Dendritic cell treated with granulocyte-macrophage colony-stimulating factor and Interleukin-4, amounts not matched to agents 40 ng/mL and 50 ng/mL, for 4 days (primary cell): ENCODE measurements at regions not wholly inside any gene's neighbourhood (a gene's known extent, or its start where the extent isn't known, plus 50 kb on each side); places are given as distances from the start of the nearest gene placed in this dataset.

Experiments used
- H3K27ac Mint-ChIP-seq: one replicate; pipeline ENCODE4 v1.8.0; 2022; ENCODE audit warnings: mild to moderate bottlenecking, mixed read lengths
- H3K27me3 Mint-ChIP-seq: one replicate; pipeline ENCODE4 v1.8.0; 2022; ENCODE audit warnings: mild to moderate bottlenecking, mixed read lengths
- H3K36me3 Mint-ChIP-seq: one replicate; pipeline ENCODE4 v1.8.0; 2022; ENCODE audit warnings: low read depth, mixed read lengths
- H3K4me1 Mint-ChIP-seq: one replicate; pipeline ENCODE4 v1.8.0; 2022; ENCODE audit warnings: low read depth, mixed read lengths
- H3K4me3 Mint-ChIP-seq: one replicate; pipeline ENCODE4 v1.8.0; 2022; ENCODE audit warnings: mild to moderate bottlenecking, moderate library complexity, mixed read lengths
- H3K9me3 Mint-ChIP-seq: one replicate; pipeline ENCODE4 v1.8.0; 2022; ENCODE audit warnings: mixed read lengths
- intact Hi-C: fragments of 100-400 bp; cut with micrococcal nuclease; formaldehyde crosslinking; loops from one replicate; pipeline ENCODE4 v1.15.0; 2022

DNA sequence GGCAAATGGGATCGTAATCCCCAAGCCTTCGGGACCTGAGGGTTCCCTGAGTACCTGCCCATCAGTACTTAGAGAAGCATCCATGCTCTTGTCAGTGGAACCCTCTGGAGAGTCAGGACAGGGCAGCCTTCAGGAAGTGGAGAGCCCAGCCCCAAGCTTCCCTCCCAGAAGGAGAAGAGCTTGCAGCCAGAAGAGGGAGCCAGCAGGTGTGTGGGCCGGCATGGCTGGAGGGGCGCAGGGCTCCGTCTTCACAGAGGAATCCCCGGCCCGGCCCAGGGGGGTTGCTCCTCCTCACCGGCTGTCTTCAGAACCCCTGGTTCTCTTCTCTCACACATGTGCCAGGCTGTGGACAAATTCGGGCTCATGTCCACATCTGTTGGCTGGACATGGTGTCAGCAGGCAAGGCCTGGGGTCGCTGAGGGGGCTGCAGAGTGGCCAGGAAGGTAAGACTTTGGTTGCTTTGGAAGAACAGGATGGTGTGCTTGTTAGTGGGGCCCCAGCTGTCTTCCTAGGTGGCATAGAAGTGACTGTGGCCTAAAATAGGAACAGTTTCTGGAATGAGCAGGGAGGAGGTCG is 58.9 kb upstream of the RXRA start:
- Mint-ChIP-seq H3K36me3 (no peaks in the 10 kb centered on the region), H3K9me3 (no peaks in the 10 kb centered on the region), H3K4me3 (no peak overlapping the region), H3K27me3 (peaks cover 83% of the 10 kb centered on the region), H3K4me1 (peaks cover 36% of the 10 kb centered on the region), H3K27ac (no peak overlapping the region)
- intact Hi-C loops, result no loop called here

DNA sequence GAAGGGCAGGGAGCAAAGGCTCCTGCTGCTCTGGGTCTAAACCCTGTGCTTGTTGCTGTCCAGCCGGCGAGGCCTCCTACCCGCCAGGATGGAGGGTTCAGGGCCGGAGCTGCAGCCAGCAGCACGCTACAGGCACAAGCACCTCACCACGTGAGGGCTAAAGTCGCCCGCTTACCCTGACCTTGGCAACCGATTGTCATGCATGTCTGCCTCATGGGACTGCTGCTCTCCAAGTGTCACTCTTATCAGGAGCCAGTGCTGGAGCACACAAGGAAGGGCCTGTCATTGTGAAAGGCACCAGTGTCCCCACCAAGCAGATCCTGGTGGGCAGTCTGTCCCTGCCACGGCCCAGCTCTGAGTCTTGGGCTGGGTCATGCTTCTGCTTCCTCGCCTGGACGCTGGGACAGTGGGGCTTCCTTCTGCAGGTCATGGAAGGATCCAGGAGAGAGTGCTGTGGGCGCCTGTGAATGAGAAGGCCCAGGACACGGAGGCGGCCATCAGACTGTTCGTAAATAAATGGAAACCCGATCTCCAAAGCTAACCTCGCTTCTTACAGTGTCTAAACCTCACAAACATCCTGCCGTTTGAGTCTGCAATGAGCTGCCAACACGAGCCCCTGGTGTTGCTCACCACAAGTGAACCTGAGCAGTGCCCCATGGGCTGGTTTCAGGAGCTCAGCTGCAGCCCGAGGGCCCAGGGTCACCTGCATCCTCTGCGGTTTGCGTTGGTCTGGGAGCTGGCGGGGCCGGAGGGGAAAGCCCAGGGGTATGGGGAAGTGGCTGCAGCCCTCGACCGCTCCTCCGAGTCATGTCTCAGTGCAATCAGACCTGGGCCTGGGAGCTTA is 58.2 kb upstream of the RXRA start:
- H3K36me3 Mint-ChIP-seq, result no peaks in the 10 kb centered on the region
- H3K4me1 Mint-ChIP-seq, result peaks cover 36% of the 10 kb centered on the region
- no peak overlapping the region for H3K4me3 Mint-ChIP-seq
- H3K9me3 Mint-ChIP-seq, result no peaks in the 10 kb centered on the region
- intact Hi-C loops, result no loop called here
- no peak overlapping the region for H3K27ac Mint-ChIP-seq
- peaks cover 87% of the 10 kb centered on the region for H3K27me3 Mint-ChIP-seq

DNA sequence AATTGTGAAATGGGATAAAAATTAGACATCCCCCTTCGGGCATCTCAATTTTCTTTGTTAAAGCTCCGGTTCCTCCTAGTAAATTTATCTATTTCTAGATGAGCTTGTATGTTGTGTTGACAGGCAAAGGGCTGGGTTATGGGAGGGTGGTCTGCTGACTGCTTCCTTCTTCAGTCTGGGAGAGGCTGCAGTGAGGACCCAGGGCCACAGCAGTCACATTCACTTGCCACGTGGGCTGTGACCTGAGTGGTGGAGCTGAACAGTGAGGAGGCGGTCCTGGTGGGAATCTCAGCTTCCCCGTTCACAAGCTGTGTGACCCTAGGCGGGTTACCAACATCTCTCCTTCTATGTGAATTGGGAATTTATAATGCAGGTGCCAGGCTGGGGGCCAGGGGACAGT is 57.5 kb upstream of the RXRA start:
- Mint-ChIP-seq H3K36me3 (no peaks in the 10 kb centered on the region), H3K27me3 (peaks cover 86% of the 10 kb centered on the region), H3K4me3 (no peak overlapping the region), H3K9me3 (no peaks in the 10 kb centered on the region), H3K27ac (no peak overlapping the region), H3K4me1 (peaks cover 32% of the 10 kb centered on the region)
- intact Hi-C loops, result no loop called here

DNA sequence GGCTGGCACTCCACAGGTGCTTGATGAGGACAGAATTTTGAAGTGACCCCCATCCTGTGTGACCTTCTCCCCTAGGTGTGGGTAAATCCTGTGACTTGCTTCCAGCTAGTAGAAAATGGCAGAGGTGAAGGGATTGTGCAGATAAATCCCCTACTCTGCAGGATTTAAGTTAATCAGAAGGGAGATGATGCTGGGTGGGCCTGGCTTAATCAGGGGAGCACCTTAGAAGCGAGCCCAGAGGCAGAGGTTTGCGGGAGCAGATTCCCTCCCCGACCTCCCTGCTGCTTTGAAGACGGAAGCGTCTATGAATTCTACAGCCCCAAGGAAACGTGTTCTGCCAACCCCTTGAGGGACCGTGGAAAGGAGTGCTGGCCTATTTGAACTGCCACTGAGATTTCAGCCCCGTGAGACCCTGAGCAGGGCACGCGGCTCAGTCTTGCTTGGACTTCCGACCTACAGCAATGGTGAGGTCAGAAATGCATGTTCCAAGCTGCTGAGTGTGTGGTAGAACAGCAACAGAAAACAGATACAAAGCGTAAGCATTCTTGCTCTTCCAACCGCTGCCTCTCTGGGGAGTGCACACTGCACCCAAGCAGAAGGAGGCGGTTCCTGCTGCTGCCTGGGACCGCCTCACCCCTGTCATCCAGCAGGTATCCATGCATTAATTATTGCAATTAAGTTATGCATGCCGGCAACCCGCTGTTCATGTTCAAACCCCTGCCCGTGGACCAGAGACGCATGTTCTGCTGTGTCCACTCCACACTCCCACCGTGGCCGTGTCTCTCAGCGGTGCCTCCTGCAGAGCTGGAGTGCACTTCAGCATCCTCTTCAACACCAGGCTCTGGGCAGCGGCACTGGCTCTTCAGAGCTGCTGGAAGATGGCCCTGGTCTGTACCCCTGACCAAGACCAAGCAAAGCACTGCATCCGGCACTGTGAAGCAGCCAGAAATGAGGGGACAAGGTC is 54.6 kb upstream of the RXRA start:
- Mint-ChIP-seq H3K27ac (no peak overlapping the region), H3K36me3 (no peaks in the 10 kb centered on the region), H3K4me3 (no peak overlapping the region), H3K4me1 (peaks cover 30% of the 10 kb centered on the region), H3K27me3 (peaks cover 65% of the 10 kb centered on the region), H3K9me3 (no peaks in the 10 kb centered on the region)
- intact Hi-C loops, result no loop called here

DNA sequence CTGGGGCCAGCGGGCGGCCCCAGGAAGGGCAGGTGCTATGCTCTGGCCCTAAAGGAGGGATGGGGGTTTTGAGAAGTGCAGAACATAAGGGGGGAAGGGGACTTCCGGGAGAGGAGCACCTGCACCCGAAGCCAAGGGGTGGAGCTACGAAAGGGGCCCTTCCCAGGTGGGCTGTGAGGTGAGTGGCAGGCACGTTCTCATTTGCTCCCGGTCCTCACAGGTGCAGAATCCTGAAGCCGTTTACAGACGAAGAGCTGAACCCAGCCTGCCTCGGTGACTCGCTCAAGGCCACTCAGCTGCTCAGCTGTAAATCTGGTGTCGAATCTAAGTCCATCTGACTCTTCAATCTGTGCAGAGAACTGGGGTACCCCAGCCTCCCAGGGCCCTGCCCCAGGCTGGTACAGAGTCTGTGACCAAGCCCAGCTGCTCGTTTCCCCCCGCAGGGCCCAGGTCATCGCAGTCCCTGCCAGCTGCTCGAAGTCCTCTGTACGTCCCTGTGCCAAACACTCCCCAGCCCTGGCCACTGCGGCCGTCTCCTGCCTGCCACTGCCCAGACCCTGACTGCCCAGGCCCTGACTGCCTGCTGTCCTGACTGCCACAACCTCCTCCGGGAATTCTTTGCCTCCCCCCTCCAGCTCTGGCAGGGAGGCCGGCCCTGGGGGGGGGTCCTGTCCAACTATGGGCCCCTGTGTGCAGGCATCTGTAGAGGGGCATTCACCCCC is 53.8 kb upstream of the RXRA start:
- peaks cover 34% of the 10 kb centered on the region for H3K4me1 Mint-ChIP-seq
- intact Hi-C loops, result no loop called here
- peaks cover 60% of the 10 kb centered on the region for H3K27me3 Mint-ChIP-seq
- no peaks in the 10 kb centered on the region for H3K9me3 Mint-ChIP-seq
- no peaks in the 10 kb centered on the region for H3K36me3 Mint-ChIP-seq
- H3K27ac Mint-ChIP-seq, result no peak overlapping the region
- H3K4me3 Mint-ChIP-seq, result no peak overlapping the region

DNA sequence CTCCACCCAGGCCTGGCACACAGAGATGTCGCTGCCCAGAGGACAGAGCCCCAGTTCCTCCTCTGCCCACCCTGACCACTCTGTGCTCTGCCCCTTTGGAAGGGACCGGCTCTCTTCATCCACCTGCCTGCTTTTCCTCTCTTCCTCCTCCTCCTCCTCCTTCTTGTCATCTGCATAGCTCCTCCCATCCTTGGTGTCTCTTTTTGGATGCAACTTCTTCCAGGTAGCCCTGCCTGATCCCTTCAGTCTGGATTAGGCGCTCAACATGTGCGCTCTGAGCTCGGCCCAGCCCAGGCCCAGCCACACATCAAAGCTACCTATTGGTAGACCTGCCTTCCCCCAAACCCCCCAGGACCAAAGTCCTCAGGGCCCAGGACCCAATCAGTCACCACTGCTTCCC is 52.6 kb upstream of the RXRA start:
- no peaks in the 10 kb centered on the region for H3K9me3 Mint-ChIP-seq
- H3K4me1 Mint-ChIP-seq, result peaks cover 25% of the 10 kb centered on the region
- H3K36me3 Mint-ChIP-seq, result no peaks in the 10 kb centered on the region
- H3K4me3 Mint-ChIP-seq, result no peak overlapping the region
- no peak overlapping the region for H3K27ac Mint-ChIP-seq
- intact Hi-C loops, result no loop called here
- H3K27me3 Mint-ChIP-seq, result peaks cover 54% of the 10 kb centered on the region

DNA sequence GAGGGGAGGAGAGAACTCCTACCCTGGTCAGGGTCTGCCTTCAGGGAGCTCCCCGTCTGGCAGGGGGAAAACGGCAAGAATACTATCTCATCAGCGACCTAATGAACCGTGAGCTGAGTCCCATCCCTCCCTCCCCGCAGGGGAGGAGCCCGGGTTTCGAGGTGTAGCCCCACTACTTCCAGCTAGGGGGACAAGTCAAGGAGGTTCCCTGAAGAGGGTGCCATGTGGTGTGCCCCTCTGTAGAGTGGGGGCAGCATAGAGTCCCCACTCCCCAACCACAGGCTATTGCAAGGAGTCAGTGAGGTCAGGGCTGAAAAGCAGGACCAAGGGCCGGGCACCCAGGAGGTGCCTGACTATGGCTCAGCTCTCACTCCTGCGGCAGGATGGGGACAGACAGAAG is 50.9 kb upstream of the RXRA start:
- intact Hi-C loops, result no loop called here
- peaks cover 17% of the 10 kb centered on the region for H3K4me1 Mint-ChIP-seq
- H3K4me3 Mint-ChIP-seq, result no peak overlapping the region
- H3K27me3 Mint-ChIP-seq, result peaks cover 43% of the 10 kb centered on the region
- H3K27ac Mint-ChIP-seq, result no peak overlapping the region
- H3K36me3 Mint-ChIP-seq, result no peaks in the 10 kb centered on the region
- no peaks in the 10 kb centered on the region for H3K9me3 Mint-ChIP-seq

DNA sequence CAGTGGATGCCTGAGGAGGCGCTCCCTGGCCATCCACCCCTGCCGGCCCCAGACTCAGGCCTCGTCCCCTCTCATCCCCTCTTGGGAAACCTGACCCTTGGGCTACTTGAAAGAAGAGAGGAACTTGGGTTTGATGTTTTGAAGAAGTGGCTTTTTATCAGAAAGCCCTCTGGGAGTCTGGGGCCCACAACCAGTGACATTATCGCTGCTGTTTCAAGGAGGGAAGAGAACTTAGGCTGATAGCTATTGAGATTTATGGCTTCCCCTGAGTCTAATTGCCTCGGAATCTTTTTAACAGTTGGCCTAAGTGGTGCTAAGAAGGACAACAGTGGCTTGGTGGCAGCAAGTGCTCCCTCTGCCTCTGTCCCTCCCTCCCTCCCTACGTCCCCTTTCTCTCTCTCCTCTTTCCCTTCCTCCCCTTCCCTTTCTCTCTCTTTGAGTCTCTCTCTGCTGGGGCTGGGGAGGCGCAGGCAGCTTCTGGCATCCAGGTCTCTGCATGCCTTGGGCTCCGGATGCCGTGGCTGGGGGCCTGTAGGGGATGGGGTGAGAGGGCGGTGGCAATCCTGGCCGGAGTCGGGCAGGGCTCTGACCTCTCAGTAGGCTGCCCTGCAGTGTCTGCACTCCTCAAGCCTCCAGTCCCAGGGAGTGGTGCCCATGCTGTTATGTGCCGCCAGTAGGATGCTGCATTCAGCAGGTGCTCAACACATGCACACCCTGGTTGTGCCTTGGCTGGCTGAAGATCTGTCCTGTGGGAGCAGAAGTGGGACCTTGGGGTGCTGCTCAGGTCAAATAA is 49.6 kb upstream of the RXRA start:
- H3K36me3 Mint-ChIP-seq, result no peaks in the 10 kb centered on the region
- intact Hi-C loops, result no loop called here

More for the DNA sequence above, 49.6 kb upstream of the RXRA start:
- Mint-ChIP-seq H3K9me3 (no peaks in the 10 kb centered on the region), H3K4me1 (peaks cover 17% of the 10 kb centered on the region), H3K27ac (peak overlapping the region; percentile 57), H3K27me3 (peaks cover 44% of the 10 kb centered on the region), H3K4me3 (no peak overlapping the region)
